ENCODE measurements at regions not wholly inside any gene's neighbourhood (a gene's known extent, or its start where the extent isn't known, plus 50 kb on each side); places are given as distances from the start of the nearest gene placed in this dataset.

GRCh38 chr1:234701737-234702341, 91.9 kb upstream of the IRF2BP2 start:
- Histone ChIP-seq H3K27me3 (ENCODE audit: insufficient read depth, low read length) (no peaks in the 10 kb centered on the region), H3K4me3 (replicated peaks in 1 of 2; ENCODE audit: low read depth in 1 of 2, low read length in 2 of 2) (no peak overlapping the region), H3K9ac (ENCODE audit: low read length) (no peak overlapping the region), H2AFZ (ENCODE audit: low read depth, low read length, poor library complexity, severe bottlenecking) (no peak overlapping the region), H3K27ac (ENCODE audit: low read depth, low read length) (no peak overlapping the region), H3K9me3 (ENCODE audit: control insufficient read depth in 1 of 2, insufficient read depth in 1 of 2, low read depth in 1 of 2, low read length in 2 of 2) (no peaks in the 10 kb centered on the region), H3K9me2 (ENCODE audit: insufficient read depth) (no peaks in the 10 kb centered on the region), H3K79me2 (ENCODE audit: insufficient read depth, low read length) (no peaks in the 10 kb centered on the region), H3K36me3 (ENCODE audit: control insufficient read depth in 1 of 2, insufficient read depth in 2 of 2, low read length in 2 of 2) (no peaks in the 10 kb centered on the region), H3K4me2 (ENCODE audit: low read length) (no peak overlapping the region), H4K20me1 (ENCODE audit: insufficient read depth) (no peaks in the 10 kb centered on the region), H3K4me1 (ENCODE audit: control insufficient read depth in 1 of 2, insufficient read depth in 2 of 2, low read length in 2 of 2) (peaks cover 5 to 10% of the 10 kb centered on the region in 2 experiments)
- TF ChIP-seq, protein P1, sequence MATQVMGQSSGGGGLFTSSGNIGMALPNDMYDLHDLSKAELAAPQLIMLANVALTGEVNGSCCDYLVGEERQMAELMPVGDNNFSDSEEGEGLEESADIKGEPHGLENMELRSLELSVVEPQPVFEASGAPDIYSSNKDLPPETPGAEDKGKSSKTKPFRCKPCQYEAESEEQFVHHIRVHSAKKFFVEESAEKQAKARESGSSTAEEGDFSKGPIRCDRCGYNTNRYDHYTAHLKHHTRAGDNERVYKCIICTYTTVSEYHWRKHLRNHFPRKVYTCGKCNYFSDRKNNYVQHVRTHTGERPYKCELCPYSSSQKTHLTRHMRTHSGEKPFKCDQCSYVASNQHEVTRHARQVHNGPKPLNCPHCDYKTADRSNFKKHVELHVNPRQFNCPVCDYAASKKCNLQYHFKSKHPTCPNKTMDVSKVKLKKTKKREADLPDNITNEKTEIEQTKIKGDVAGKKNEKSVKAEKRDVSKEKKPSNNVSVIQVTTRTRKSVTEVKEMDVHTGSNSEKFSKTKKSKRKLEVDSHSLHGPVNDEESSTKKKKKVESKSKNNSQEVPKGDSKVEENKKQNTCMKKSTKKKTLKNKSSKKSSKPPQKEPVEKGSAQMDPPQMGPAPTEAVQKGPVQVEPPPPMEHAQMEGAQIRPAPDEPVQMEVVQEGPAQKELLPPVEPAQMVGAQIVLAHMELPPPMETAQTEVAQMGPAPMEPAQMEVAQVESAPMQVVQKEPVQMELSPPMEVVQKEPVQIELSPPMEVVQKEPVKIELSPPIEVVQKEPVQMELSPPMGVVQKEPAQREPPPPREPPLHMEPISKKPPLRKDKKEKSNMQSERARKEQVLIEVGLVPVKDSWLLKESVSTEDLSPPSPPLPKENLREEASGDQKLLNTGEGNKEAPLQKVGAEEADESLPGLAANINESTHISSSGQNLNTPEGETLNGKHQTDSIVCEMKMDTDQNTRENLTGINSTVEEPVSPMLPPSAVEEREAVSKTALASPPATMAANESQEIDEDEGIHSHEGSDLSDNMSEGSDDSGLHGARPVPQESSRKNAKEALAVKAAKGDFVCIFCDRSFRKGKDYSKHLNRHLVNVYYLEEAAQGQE (IDR thresholded peaks at IDR 0.05; ENCODE audit: low read depth) = no peak
- TF ChIP-seq, protein P2, sequence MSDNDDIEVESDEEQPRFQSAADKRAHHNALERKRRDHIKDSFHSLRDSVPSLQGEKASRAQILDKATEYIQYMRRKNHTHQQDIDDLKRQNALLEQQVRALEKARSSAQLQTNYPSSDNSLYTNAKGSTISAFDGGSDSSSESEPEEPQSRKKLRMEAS (IDR thresholded peaks at IDR 0.05) = no peak
- TF ChIP-seq ZFX (IDR thresholded peaks at IDR 0.05) (no peak), YY1 (IDR thresholded peaks at IDR 0.05; ENCODE audit: extremely low read depth, insufficient replicate concordance, low read depth, low read length) (no peak)
- ChIA-PET RAD21 (ENCODE audit: low non-redundant PET in 1 of 2, low total read pairs in 2 of 2, uncharacterized antibody in 2 of 2, unreplicated experiment in 2 of 2) (no interaction called here), CTCF (no interaction called here), POLR2A (no interaction called here)
- BruUV-seq (replicated peaks) = no TSS peak
- no peak for ATAC-seq
- DNase-seq (ENCODE audit: low read depth, low spot score) = no peak
- intact Hi-C loops (cut with micrococcal nuclease) = no loop called here
